ENCODE measurements at regions not wholly inside any gene's neighbourhood (a gene's known extent, or its start where the extent isn't known, plus 50 kb on each side); places are given as distances from the start of the nearest gene placed in this dataset.

DNA sequence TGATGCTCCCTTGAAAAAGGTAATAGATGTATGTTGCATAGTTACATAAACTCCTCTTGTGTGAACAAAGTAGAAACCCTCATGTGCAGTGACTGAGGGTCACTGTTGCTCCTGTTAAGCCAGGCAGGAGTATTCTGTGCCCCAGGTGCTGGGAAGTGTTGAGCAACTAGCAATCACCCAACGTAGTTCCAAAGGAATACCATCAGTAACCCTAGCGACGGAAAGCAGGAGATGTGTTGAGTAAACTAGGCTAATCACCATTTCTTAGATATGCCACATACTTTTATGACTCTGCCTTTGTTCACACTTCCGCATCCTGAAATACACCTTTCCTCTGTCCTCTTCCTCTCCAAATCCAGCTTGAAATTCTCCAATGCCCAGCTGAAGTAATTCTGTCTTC lies 50.9 kb upstream of the TAB3 start:
- TF ChIP-seq POLR2A (IDR thresholded peaks at IDR 0.05; ENCODE audit: low read length) (no peak), GATA1 (IDR thresholded peaks at IDR 0.05; ENCODE audit: low read depth, low read length) (no peak)

Measured in erythroblast (primary cell).